Cardiac muscle cell (in vitro differentiated cells and primary cell): ENCODE measurements at regions not wholly inside any gene's neighbourhood (a gene's known extent, or its start where the extent isn't known, plus 50 kb on each side); places are given as distances from the start of the nearest gene placed in this dataset.
A peak's percentile ranks its signal among the peaks of the same experiment; 100 is the strongest.

ENCODE experiments used
- DNase-seq, 2 donors: peaks; one replicate each; pipeline versions ENCODE4 v3.0.0 to v3.0.0-alpha.2; 2010 to 2017; ENCODE audit warnings: low read depth in 1 of 2, low spot score in 1 of 2
- H3K27ac ChIP-seq: fragments of 200-600 bp; sonication (generic); 2 replicates; pipeline ENCODE4 v1.5.1; 2016
- H3K27me3 ChIP-seq: fragments of 200-600 bp; sonication (generic); 2 replicates; pipeline ENCODE4 v1.6.0; 2016; ENCODE audit warnings: control low read depth
- H3K36me3 ChIP-seq: fragments of 200-600 bp; sonication (generic); 2 replicates; pipeline ENCODE4 v1.5.1; 2016; ENCODE audit warnings: control low read depth
- H3K4me1 ChIP-seq: fragments of 200-600 bp; sonication (generic); 2 replicates; pipeline ENCODE4 v1.8.1; 2017; ENCODE audit warnings: low read depth, mild to moderate bottlenecking, mixed run types
- H3K4me3 ChIP-seq: fragments of 200-600 bp; sonication (generic); 2 replicates; pipeline ENCODE4 v1.5.1; 2016; ENCODE audit warnings: mild to moderate bottlenecking
- H3K9me3 ChIP-seq: fragments of 200-600 bp; sonication (generic); 2 replicates; pipeline ENCODE4 v1.5.1; 2017; ENCODE audit warnings: low read depth, mild to moderate bottlenecking, control low read depth
- TF ChIP-seq, protein P1 (sequence below): IDR thresholded peaks from 2 replicates; pipeline ENCODE4 v1.5.1; 2012; ENCODE audit warnings: low read depth, mild to moderate bottlenecking, low read length

DNA sequence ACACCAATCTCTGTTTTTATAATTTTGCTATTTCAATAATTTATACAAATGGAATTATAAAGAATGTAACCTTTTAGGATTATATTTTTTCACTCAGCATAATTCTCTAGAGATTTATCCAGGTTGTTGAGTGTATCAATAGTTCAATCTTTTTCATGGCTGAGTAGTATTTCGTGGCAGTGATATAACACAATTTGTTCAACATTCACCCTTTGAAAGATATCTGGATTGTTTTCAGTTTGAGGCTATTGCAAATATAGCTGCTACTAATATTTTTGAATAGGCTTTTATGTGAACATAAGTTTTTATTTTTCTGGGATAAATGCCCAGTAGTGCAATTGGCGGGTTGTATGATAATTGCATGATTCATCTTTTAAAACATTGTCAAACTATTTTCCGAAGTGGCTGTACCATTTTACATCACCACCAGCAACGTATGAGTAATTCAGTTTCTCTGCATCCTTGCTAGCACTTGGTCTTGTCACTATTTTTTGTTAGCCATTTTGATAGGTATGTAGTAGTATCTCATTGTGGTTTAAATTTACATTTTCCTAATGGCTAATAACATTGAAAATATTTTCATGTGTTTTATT, 55.6 kb upstream of the ABCD3 start:
- Histone ChIP-seq H3K36me3 (no peaks in the 10 kb centered on the region), H3K4me3 (no peak overlapping the region), H3K4me1 (peaks cover 12% of the 10 kb centered on the region), H3K27ac (no peak overlapping the region), H3K9me3 (no peaks in the 10 kb centered on the region), H3K27me3 (no peaks in the 10 kb centered on the region)
- peak in 1 of 2 donors; percentile 48 for DNase-seq
- TF ChIP-seq, protein P1, sequence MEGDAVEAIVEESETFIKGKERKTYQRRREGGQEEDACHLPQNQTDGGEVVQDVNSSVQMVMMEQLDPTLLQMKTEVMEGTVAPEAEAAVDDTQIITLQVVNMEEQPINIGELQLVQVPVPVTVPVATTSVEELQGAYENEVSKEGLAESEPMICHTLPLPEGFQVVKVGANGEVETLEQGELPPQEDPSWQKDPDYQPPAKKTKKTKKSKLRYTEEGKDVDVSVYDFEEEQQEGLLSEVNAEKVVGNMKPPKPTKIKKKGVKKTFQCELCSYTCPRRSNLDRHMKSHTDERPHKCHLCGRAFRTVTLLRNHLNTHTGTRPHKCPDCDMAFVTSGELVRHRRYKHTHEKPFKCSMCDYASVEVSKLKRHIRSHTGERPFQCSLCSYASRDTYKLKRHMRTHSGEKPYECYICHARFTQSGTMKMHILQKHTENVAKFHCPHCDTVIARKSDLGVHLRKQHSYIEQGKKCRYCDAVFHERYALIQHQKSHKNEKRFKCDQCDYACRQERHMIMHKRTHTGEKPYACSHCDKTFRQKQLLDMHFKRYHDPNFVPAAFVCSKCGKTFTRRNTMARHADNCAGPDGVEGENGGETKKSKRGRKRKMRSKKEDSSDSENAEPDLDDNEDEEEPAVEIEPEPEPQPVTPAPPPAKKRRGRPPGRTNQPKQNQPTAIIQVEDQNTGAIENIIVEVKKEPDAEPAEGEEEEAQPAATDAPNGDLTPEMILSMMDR: no peak

DNA sequence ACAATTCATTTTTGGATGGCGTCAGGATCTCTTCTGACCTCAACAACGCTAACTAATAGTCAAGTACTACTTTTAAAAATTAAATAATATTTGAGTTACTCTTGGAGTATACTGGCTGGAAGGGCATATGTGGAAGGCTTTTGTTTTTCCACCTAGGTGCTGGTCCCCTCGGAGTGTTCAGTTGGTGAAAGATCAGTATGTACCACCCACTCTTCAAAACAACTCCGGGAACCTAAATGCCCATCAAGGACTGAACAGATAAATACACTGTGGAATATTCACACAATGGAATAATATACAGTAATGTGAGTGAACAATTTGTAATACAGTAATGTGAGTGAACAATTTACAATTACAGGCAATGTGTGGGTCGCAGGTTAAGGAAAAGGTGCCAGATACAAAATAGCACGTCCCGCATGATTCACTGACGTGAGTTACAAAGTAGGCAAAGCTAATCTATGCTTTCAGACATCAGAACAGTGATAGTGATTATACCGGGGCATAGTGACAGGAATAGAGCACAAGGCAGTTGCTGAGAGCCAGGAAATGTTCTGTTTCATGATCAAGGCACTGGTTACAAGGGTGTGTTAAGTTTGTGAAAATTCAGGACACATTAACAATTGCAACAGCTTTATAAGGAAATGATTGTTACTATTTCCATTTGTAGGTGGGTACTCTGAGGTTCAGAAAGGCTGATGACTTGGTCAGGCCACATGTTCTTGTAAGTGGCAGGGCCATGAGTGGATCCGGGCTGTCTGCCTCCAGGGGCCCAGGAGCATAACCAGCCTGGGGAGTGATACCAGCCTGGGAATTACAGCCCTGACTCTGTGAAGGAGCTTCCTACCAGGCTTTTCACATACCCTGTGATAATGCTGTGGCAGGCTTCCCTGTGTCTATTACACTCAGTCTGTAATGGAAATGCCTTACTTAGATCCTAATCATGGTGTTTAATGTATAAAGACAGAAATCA, 59.3 kb upstream of the ABCD3 start:
- Histone ChIP-seq H3K27me3 (no peaks in the 10 kb centered on the region), H3K36me3 (no peaks in the 10 kb centered on the region), H3K4me1 (peaks cover 12% of the 10 kb centered on the region), H3K9me3 (no peaks in the 10 kb centered on the region), H3K4me3 (no peak overlapping the region), H3K27ac (peak overlapping the region; percentile 69)
- TF ChIP-seq, protein P1: no peak
- peak in 1 of 2 donors; percentile 39 for DNase-seq

DNA sequence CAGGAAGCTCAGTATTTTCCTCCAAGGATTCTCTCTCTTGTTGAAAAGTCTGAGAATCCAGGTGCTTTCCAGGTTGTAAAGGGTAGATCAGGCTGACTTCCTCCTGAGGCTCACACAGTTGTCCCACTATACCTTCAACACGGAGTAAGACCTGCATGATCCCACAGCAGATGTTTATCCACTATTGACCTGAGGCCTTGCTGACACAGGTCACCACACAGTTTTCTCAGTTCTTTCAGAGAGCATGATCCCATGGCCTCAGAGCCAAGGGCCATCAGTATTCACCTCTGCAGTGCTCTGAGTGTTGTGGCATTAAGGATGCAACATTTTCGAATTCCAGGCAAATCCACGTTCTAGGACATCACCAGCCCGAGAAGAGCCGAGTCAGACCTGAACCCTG, 60.5 kb upstream of the ABCD3 start:
- Histone ChIP-seq H3K4me1 (peaks cover 12% of the 10 kb centered on the region), H3K36me3 (no peaks in the 10 kb centered on the region), H3K27me3 (no peaks in the 10 kb centered on the region), H3K27ac (no peak overlapping the region), H3K4me3 (no peak overlapping the region), H3K9me3 (no peaks in the 10 kb centered on the region)
- TF ChIP-seq, protein P1: no peak
- no peak for DNase-seq

DNA sequence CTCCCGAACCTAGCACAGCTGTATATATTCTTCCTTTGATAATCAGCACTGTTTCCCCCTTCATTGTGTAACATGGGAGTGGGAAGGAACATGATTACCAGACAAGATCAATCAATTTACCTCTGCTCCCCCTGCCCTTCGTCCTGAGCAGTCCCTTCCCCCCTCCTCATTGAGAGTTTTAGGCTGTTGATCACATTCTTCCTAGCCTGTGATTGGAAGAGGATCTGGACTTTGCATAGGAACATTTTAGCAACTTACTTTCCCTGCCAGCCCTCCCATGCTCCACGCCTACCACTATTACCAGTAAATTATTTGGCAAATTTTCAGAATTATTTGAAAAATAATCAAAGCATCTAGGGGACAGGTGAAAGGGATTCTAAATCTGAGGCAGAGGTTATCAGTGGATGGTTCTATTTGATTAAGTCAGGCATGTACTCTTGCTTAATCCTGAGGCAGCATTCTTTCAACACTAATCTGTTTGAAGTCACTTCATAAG, 62.7 kb upstream of the ABCD3 start:
- no peak for DNase-seq
- Histone ChIP-seq H3K36me3 (no peaks in the 10 kb centered on the region), H3K4me1 (peaks cover 12% of the 10 kb centered on the region), H3K9me3 (no peaks in the 10 kb centered on the region), H3K27me3 (no peaks in the 10 kb centered on the region), H3K27ac (no peak overlapping the region), H3K4me3 (no peak overlapping the region)
- TF ChIP-seq, protein P1: no peak

DNA sequence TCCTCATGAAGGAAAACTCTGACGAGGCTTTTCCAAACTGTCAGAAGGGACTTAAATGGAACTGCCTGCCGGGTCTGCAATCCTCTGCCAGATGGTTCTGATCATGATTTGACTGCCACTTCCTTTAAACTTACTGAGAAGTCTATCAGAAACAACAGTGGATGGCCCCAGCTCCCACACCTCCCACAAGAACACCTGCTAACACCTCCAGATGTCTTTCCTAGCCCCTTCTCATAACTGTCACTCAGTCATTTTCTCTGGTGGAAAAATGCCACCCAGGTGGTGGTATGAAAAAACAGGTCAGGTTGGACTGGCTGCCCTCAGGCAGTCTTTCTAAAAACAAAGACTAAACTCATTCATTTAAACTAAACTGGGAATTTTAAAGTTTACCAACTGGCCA, 66.7 kb upstream of the ABCD3 start:
- peaks cover 4% of the 10 kb centered on the region for H3K4me1 ChIP-seq
- H3K9me3 ChIP-seq: no peaks in the 10 kb centered on the region
- DNase-seq: no peak
- no peaks in the 10 kb centered on the region for H3K36me3 ChIP-seq
- H3K4me3 ChIP-seq: no peak overlapping the region
- H3K27me3 ChIP-seq: no peaks in the 10 kb centered on the region
- TF ChIP-seq, protein P1: no peak
- no peak overlapping the region for H3K27ac ChIP-seq
